SK-N-SH (cell line): ENCODE measurements at regions not wholly inside any gene's neighbourhood (a gene's known extent, or its start where the extent isn't known, plus 50 kb on each side); places are given as distances from the start of the nearest gene placed in this dataset.

Experiments used
- IRF3 ChIP-seq: fragments of 150-350 bp; IDR thresholded peaks from 2 replicates; pipeline ENCODE4 v1.6.1; 2016; ENCODE audit warnings: mild to moderate bottlenecking, low read depth, low read length
- RXRA ChIP-seq: IDR thresholded peaks from 2 replicates; pipeline ENCODE4 v1.4.0; 2012; ENCODE audit warnings: low read depth, mild to moderate bottlenecking, borderline replicate concordance
- SIN3A ChIP-seq: IDR thresholded peaks from 2 replicates; pipeline ENCODE4 v1.6.1; 2012; ENCODE audit warnings: low read depth, mild to moderate bottlenecking, low read length, moderate library complexity, borderline replicate concordance
- TF ChIP-seq, protein P1 (sequence below): fragments of 200-600 bp; sonication (generic); IDR thresholded peaks from 2 replicates; pipeline ENCODE4 v1.6.1; 2017; ENCODE audit warnings: antibody characterized with exemption, mild to moderate bottlenecking, moderate library complexity

- TF ChIP-seq, protein P1, sequence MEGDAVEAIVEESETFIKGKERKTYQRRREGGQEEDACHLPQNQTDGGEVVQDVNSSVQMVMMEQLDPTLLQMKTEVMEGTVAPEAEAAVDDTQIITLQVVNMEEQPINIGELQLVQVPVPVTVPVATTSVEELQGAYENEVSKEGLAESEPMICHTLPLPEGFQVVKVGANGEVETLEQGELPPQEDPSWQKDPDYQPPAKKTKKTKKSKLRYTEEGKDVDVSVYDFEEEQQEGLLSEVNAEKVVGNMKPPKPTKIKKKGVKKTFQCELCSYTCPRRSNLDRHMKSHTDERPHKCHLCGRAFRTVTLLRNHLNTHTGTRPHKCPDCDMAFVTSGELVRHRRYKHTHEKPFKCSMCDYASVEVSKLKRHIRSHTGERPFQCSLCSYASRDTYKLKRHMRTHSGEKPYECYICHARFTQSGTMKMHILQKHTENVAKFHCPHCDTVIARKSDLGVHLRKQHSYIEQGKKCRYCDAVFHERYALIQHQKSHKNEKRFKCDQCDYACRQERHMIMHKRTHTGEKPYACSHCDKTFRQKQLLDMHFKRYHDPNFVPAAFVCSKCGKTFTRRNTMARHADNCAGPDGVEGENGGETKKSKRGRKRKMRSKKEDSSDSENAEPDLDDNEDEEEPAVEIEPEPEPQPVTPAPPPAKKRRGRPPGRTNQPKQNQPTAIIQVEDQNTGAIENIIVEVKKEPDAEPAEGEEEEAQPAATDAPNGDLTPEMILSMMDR: no peak
- TF ChIP-seq SIN3A: no peak
- TF ChIP-seq IRF3: no peak
- TF ChIP-seq RXRA: no peak
These were observed 121.8 kb downstream of the AKAP11 start for GRCh38 chr13:42393573-42394360.
